HUES48 (cell line): ENCODE measurements at regions not wholly inside any gene's neighbourhood (a gene's known extent, or its start where the extent isn't known, plus 50 kb on each side); places are given as distances from the start of the nearest gene placed in this dataset.

Experiments used
- H3K27ac ChIP-seq: one replicate; pipeline ENCODE4 v1.7.0; 2013; ENCODE audit warnings: low read depth, low read length, inconsistent platforms
- H3K27me3 ChIP-seq: 2 replicates; pipeline ENCODE4 v1.6.1; 2013; ENCODE audit warnings: mild to moderate bottlenecking, low read length; ENCODE audit not compliant: control insufficient read depth, insufficient read depth
- H3K36me3 ChIP-seq: 2 replicates; pipeline ENCODE4 v1.6.1; 2013; ENCODE audit warnings: low read length; ENCODE audit not compliant: control insufficient read depth, insufficient read depth
- H3K4me1 ChIP-seq: 2 replicates; pipeline ENCODE4 v1.6.1; 2013; ENCODE audit warnings: mild to moderate bottlenecking, low read length; ENCODE audit not compliant: control insufficient read depth, insufficient read depth
- H3K4me3 ChIP-seq: 2 replicates; pipeline ENCODE4 v1.5.1; 2013; ENCODE audit warnings: mild to moderate bottlenecking, low read depth, low read length
- H3K9ac ChIP-seq: 2 replicates; pipeline ENCODE4 v1.6.1; 2013; ENCODE audit warnings: mild to moderate bottlenecking, low read depth, low read length, moderate library complexity
- H3K9me3 ChIP-seq: 2 replicates; pipeline ENCODE4 v1.6.1; 2013; ENCODE audit warnings: low read length; ENCODE audit not compliant: control insufficient read depth, insufficient read depth

- H3K27me3 ChIP-seq: no peaks in the 10 kb centered on the region
- H3K4me3 ChIP-seq: no peak overlapping the region
- no peak overlapping the region for H3K27ac ChIP-seq
- H3K9me3 ChIP-seq: no peaks in the 10 kb centered on the region
- H3K9ac ChIP-seq: no peak overlapping the region
- H3K4me1 ChIP-seq: no peaks in the 10 kb centered on the region
- H3K36me3 ChIP-seq: no peaks in the 10 kb centered on the region
Observed at GRCh38 chr21:23732776-23733175, 1874.5 kb downstream of the MRPL39 start.

- no peaks in the 10 kb centered on the region for H3K27me3 ChIP-seq
- H3K4me1 ChIP-seq: no peaks in the 10 kb centered on the region
- no peaks in the 10 kb centered on the region for H3K36me3 ChIP-seq
- H3K9ac ChIP-seq: no peak overlapping the region
- H3K9me3 ChIP-seq: no peaks in the 10 kb centered on the region
- no peak overlapping the region for H3K27ac ChIP-seq
- H3K4me3 ChIP-seq: no peak overlapping the region
Observed at GRCh38 chr21:23729331-23729730, 1878.0 kb downstream of the MRPL39 start.

GRCh38 chr21:23725576-23725975, 1881.7 kb downstream of the MRPL39 start:
- Histone ChIP-seq H3K27me3 (no peaks in the 10 kb centered on the region), H3K4me3 (no peak overlapping the region), H3K4me1 (no peaks in the 10 kb centered on the region), H3K27ac (no peak overlapping the region), H3K9ac (no peak overlapping the region), H3K36me3 (no peaks in the 10 kb centered on the region), H3K9me3 (no peaks in the 10 kb centered on the region)

- Histone ChIP-seq H3K27ac (no peak overlapping the region), H3K27me3 (no peaks in the 10 kb centered on the region), H3K4me1 (no peaks in the 10 kb centered on the region), H3K4me3 (no peak overlapping the region), H3K9ac (no peak overlapping the region), H3K36me3 (no peaks in the 10 kb centered on the region), H3K9me3 (no peaks in the 10 kb centered on the region; the same call in 1 of the 2 replicates)
Observed at GRCh38 chr21:23718446-23719285, 1888.6 kb downstream of the MRPL39 start.

GRCh38 chr21:23712166-23712565, 1895.1 kb downstream of the MRPL39 start:
- Histone ChIP-seq H3K4me3 (no peak overlapping the region), H3K9ac (no peak overlapping the region), H3K27me3 (no peaks in the 10 kb centered on the region), H3K36me3 (no peaks in the 10 kb centered on the region), H3K4me1 (no peaks in the 10 kb centered on the region), H3K9me3 (peaks cover 5% of the 10 kb centered on the region), H3K27ac (no peak overlapping the region)

- Histone ChIP-seq H3K4me3 (no peak overlapping the region), H3K27ac (no peak overlapping the region), H3K9ac (no peak overlapping the region), H3K9me3 (no peaks in the 10 kb centered on the region), H3K4me1 (no peaks in the 10 kb centered on the region), H3K36me3 (no peaks in the 10 kb centered on the region), H3K27me3 (no peaks in the 10 kb centered on the region)
Observed at GRCh38 chr21:23706431-23706830, 1900.8 kb downstream of the MRPL39 start.

- Histone ChIP-seq H3K36me3 (no peaks in the 10 kb centered on the region), H3K27me3 (no peaks in the 10 kb centered on the region), H3K4me1 (no peaks in the 10 kb centered on the region), H3K4me3 (no peak overlapping the region), H3K9me3 (peaks cover 22% of the 10 kb centered on the region), H3K27ac (no peak overlapping the region), H3K9ac (no peak overlapping the region)
Observed at GRCh38 chr21:23699402-23699801, 1907.9 kb downstream of the MRPL39 start.

GRCh38 chr21:23698619-23699018, 1908.7 kb downstream of the MRPL39 start:
- Histone ChIP-seq H3K9me3 (peaks cover 22% of the 10 kb centered on the region), H3K9ac (no peak overlapping the region), H3K27me3 (no peaks in the 10 kb centered on the region), H3K27ac (no peak overlapping the region), H3K36me3 (no peaks in the 10 kb centered on the region), H3K4me1 (no peaks in the 10 kb centered on the region), H3K4me3 (no peak overlapping the region)

- no peak overlapping the region for H3K27ac ChIP-seq
- no peaks in the 10 kb centered on the region for H3K4me1 ChIP-seq
- no peaks in the 10 kb centered on the region for H3K27me3 ChIP-seq
- no peak overlapping the region for H3K4me3 ChIP-seq
- peaks cover 21% of the 10 kb centered on the region for H3K9me3 ChIP-seq
- H3K36me3 ChIP-seq: no peaks in the 10 kb centered on the region
- H3K9ac ChIP-seq: no peak overlapping the region
Observed at GRCh38 chr21:23695443-23695842, 1911.8 kb downstream of the MRPL39 start.

GRCh38 chr21:23694390-23694789, 1912.9 kb downstream of the MRPL39 start:
- Histone ChIP-seq H3K9me3 (peaks cover 10% of the 10 kb centered on the region), H3K27ac (no peak overlapping the region), H3K4me1 (no peaks in the 10 kb centered on the region), H3K4me3 (no peak overlapping the region), H3K27me3 (no peaks in the 10 kb centered on the region), H3K36me3 (no peaks in the 10 kb centered on the region), H3K9ac (no peak overlapping the region)

GRCh38 chr21:23690316-23690715, 1917.0 kb downstream of the MRPL39 start:
- Histone ChIP-seq H3K4me1 (peaks cover 12% of the 10 kb centered on the region; the same call in 1 of the 2 replicates), H3K9me3 (no peaks in the 10 kb centered on the region), H3K27ac (no peak overlapping the region), H3K9ac (no peak overlapping the region), H3K36me3 (no peaks in the 10 kb centered on the region), H3K4me3 (no peak overlapping the region), H3K27me3 (no peaks in the 10 kb centered on the region)
